ENCODE measurements at regions not wholly inside any gene's neighbourhood (a gene's known extent, or its start where the extent isn't known, plus 50 kb on each side); places are given as distances from the start of the nearest gene placed in this dataset.

DNA sequence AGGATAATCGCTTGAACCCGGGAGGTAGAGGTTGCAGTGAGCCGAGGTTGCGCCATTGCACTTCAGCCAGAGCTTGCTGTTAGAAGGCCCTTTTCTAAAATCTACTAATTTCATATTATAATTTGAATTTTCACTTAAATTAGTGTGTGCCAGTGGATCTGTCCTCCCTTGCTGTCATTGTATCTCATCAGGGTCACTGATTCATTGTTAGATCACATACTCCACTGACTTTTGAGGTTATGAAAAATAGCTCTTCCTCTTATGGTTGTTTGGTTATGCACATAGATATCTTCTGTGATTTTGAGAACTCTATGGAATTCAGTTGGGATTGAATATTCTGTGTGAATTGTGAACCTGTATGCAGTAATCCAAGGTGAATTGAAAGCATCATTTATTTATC is 53.1 kb upstream of the TULP4 start:
- ATAC-seq: no peak
- CTCF ChIA-PET: interaction anchor here (2.5 kb wide), 1 partner anchor 346 kb away, joined by 8 read pairs; no protein-coding TSS in a partner anchor
- no peak for DNase-seq (ENCODE audit: low read depth in 1 of 2, low spot score in 1 of 2)
- FAIRE-seq: no peak
- POLR2A ChIA-PET: no interaction called here
- Histone ChIP-seq H3K9me3 (no peaks in the 10 kb centered on the region), H3K4me3 (no peak overlapping the region), H3K4me1 (no peaks in the 10 kb centered on the region), H3K27ac (no peak overlapping the region), H3K4me2 (no peak overlapping the region)
- TF ChIP-seq CHD4 (IDR thresholded peaks at IDR 0.05; ENCODE audit: borderline replicate concordance) (no peak), TFCP2L1 (CRISPR knock-in tag; IDR thresholded peaks at IDR 0.05) (no peak), JUN (IDR thresholded peaks at IDR 0.05) (no peak), HOXB13 (CRISPR knock-in tag; IDR thresholded peaks at IDR 0.05; ENCODE audit: low read depth) (no peak), HDAC2 (IDR thresholded peaks at IDR 0.05) (no peak), PHF8 (IDR thresholded peaks at IDR 0.05; ENCODE audit: borderline replicate concordance, low read depth) (no peak), EHMT2 (IDR thresholded peaks at IDR 0.05; ENCODE audit: low read depth) (no peak), FOSB (CRISPR knock-in tag; IDR thresholded peaks at IDR 0.05) (no peak), MYC (IDR thresholded peaks at IDR 0.05; ENCODE audit: borderline replicate concordance, low read length) (no peak), EP300 (IDR thresholded peaks at IDR 0.05) (no peak), MAZ (IDR thresholded peaks at IDR 0.05; ENCODE audit: borderline replicate concordance, low read depth, low read length) (no peak), CBX8 (IDR thresholded peaks at IDR 0.05) (no peak)
- TF ChIP-seq, protein P1, sequence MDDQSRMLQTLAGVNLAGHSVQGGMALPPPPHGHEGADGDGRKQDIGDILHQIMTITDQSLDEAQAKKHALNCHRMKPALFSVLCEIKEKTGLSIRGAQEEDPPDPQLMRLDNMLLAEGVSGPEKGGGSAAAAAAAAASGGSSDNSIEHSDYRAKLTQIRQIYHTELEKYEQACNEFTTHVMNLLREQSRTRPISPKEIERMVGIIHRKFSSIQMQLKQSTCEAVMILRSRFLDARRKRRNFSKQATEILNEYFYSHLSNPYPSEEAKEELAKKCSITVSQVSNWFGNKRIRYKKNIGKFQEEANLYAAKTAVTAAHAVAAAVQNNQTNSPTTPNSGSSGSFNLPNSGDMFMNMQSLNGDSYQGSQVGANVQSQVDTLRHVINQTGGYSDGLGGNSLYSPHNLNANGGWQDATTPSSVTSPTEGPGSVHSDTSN (IDR thresholded peaks at IDR 0.05): no peak
- TF ChIP-seq, protein P2, sequence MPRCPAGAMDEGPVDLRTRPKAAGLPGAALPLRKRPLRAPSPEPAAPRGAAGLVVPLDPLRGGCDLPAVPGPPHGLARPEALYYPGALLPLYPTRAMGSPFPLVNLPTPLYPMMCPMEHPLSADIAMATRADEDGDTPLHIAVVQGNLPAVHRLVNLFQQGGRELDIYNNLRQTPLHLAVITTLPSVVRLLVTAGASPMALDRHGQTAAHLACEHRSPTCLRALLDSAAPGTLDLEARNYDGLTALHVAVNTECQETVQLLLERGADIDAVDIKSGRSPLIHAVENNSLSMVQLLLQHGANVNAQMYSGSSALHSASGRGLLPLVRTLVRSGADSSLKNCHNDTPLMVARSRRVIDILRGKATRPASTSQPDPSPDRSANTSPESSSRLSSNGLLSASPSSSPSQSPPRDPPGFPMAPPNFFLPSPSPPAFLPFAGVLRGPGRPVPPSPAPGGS (IDR thresholded peaks at IDR 0.05): no peak
- TF ChIP-seq, protein P3, sequence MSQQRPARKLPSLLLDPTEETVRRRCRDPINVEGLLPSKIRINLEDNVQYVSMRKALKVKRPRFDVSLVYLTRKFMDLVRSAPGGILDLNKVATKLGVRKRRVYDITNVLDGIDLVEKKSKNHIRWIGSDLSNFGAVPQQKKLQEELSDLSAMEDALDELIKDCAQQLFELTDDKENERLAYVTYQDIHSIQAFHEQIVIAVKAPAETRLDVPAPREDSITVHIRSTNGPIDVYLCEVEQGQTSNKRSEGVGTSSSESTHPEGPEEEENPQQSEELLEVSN (IDR thresholded peaks at IDR 0.05; ENCODE audit: borderline replicate concordance, low read depth): no peak
- TF ChIP-seq, protein P4, sequence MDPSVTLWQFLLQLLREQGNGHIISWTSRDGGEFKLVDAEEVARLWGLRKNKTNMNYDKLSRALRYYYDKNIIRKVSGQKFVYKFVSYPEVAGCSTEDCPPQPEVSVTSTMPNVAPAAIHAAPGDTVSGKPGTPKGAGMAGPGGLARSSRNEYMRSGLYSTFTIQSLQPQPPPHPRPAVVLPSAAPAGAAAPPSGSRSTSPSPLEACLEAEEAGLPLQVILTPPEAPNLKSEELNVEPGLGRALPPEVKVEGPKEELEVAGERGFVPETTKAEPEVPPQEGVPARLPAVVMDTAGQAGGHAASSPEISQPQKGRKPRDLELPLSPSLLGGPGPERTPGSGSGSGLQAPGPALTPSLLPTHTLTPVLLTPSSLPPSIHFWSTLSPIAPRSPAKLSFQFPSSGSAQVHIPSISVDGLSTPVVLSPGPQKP (IDR thresholded peaks at IDR 0.05; ENCODE audit: low read depth, low read length): no peak
- TF ChIP-seq, protein P5, sequence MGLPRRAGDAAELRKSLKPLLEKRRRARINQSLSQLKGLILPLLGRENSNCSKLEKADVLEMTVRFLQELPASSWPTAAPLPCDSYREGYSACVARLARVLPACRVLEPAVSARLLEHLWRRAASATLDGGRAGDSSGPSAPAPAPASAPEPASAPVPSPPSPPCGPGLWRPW (IDR thresholded peaks at IDR 0.05): no peak
- TF ChIP-seq, protein P6, sequence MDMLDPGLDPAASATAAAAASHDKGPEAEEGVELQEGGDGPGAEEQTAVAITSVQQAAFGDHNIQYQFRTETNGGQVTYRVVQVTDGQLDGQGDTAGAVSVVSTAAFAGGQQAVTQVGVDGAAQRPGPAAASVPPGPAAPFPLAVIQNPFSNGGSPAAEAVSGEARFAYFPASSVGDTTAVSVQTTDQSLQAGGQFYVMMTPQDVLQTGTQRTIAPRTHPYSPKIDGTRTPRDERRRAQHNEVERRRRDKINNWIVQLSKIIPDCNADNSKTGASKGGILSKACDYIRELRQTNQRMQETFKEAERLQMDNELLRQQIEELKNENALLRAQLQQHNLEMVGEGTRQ (IDR thresholded peaks at IDR 0.05): no peak
- 98% methylated on average over 4 of the region's 4 CpGs for WGBS (ENCODE audit: missing lambda C conversion rate)

DNA sequence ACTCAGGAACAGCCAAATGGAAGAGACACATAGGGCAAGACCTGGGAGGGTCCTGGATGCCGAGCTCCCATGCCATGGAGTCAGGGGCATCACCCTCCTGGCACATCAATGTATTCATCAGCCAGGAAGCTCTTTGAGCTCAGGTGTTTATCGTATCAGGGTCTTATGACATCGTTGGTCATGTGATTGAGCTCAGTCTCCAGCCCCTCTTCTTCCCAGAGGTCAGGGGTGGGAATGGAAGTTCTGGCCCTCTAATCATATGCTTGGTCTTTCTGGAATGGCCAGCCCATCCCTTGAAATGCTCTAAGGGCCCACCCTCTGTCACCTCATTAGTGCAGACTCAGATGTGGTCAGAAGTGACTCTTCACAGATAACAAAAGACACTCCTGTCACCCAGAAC is 52.4 kb upstream of the TULP4 start:
- TF ChIP-seq HOXB5 (CRISPR knock-in tag; IDR thresholded peaks at IDR 0.05): no peak
- TF ChIP-seq NR3C1 (IDR thresholded peaks at IDR 0.05): no peak
- TF ChIP-seq, protein P7, sequence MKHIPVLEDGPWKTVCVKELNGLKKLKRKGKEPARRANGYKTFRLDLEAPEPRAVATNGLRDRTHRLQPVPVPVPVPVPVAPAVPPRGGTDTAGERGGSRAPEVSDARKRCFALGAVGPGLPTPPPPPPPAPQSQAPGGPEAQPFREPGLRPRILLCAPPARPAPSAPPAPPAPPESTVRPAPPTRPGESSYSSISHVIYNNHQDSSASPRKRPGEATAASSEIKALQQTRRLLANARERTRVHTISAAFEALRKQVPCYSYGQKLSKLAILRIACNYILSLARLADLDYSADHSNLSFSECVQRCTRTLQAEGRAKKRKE (CRISPR knock-in tag; IDR thresholded peaks at IDR 0.05; ENCODE audit: low read depth): no peak
- TF ChIP-seq ZSCAN20 (CRISPR knock-in tag; IDR thresholded peaks at IDR 0.05): no peak
- no peak for TF ChIP-seq FOSB (CRISPR knock-in tag; IDR thresholded peaks at IDR 0.05)
- TF ChIP-seq NPAS2 (CRISPR knock-in tag; IDR thresholded peaks at IDR 0.05; ENCODE audit: borderline replicate concordance): no peak
- no peak for TF ChIP-seq JUN (IDR thresholded peaks at IDR 0.05)
- H3K9me3 ChIP-seq: no peaks in the 10 kb centered on the region
- no peak overlapping the region for H3K4me3 ChIP-seq
- H3K27ac ChIP-seq: no peak overlapping the region
- DNase-seq (ENCODE audit: low read depth in 1 of 2, low spot score in 1 of 2): no peak
- POLR2A ChIA-PET: no interaction called here
- no peak overlapping the region for H3K4me2 ChIP-seq
- CTCF ChIA-PET: interaction anchor here (0.6 to 2.5 kb wide), 2 partner anchors 345 to 662 kb away, joined by 3 to 8 read pairs; no protein-coding TSS in a partner anchor
- ATAC-seq: no peak
- no peak for FAIRE-seq
- H3K4me1 ChIP-seq: no peaks in the 10 kb centered on the region
- 86% methylated on average over 3 of the region's 3 CpGs for WGBS (ENCODE audit: missing lambda C conversion rate)

All from A549 (cell line).